ENCODE measurements at regions not wholly inside any gene's neighbourhood (a gene's known extent, or its start where the extent isn't known, plus 50 kb on each side); places are given as distances from the start of the nearest gene placed in this dataset.
"Not testable (repeated sequence)": the region's sequence is repeated elsewhere in the genome, so short reads cannot be mapped to it uniquely, and the experiment has no call there.

DNA sequence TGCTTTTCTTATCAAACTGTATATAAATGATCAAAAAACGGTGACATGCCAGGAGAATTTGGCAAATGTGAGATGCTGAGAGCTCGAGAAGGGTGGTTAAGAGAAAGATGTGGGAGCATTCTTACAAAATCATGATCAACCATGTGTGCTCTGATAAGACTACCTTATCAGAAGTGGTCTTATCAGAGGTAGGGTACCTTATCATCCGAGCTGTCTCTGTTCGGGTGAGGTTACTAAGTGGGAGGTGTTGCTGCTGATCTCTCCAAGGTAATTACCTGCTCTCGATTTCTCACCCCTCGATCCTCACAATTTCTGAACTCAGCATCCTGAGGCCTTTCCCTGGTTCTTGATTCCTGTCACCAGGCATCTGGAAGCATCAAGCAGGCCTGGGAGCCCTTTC is 813.0 kb upstream of the ID2 start:
- no peak for DNase-seq (ENCODE audit: low read depth)
- no peak overlapping the region for H3K4me3 ChIP-seq (ENCODE audit: low read depth, low read length)
- TF ChIP-seq MAX (IDR thresholded peaks at IDR 0.05; ENCODE audit: low read depth, low read length): no peak
- TF ChIP-seq, protein P1, sequence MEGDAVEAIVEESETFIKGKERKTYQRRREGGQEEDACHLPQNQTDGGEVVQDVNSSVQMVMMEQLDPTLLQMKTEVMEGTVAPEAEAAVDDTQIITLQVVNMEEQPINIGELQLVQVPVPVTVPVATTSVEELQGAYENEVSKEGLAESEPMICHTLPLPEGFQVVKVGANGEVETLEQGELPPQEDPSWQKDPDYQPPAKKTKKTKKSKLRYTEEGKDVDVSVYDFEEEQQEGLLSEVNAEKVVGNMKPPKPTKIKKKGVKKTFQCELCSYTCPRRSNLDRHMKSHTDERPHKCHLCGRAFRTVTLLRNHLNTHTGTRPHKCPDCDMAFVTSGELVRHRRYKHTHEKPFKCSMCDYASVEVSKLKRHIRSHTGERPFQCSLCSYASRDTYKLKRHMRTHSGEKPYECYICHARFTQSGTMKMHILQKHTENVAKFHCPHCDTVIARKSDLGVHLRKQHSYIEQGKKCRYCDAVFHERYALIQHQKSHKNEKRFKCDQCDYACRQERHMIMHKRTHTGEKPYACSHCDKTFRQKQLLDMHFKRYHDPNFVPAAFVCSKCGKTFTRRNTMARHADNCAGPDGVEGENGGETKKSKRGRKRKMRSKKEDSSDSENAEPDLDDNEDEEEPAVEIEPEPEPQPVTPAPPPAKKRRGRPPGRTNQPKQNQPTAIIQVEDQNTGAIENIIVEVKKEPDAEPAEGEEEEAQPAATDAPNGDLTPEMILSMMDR (IDR thresholded peaks at IDR 0.05; ENCODE audit: low read depth, low read length): no peak

GRCh38 chr2:7876445-7876844 is 805.4 kb upstream of the ID2 start:
- not testable (repeated sequence) for DNase-seq (ENCODE audit: low read depth); H3K4me3 ChIP-seq (ENCODE audit: low read depth, low read length)

DNA sequence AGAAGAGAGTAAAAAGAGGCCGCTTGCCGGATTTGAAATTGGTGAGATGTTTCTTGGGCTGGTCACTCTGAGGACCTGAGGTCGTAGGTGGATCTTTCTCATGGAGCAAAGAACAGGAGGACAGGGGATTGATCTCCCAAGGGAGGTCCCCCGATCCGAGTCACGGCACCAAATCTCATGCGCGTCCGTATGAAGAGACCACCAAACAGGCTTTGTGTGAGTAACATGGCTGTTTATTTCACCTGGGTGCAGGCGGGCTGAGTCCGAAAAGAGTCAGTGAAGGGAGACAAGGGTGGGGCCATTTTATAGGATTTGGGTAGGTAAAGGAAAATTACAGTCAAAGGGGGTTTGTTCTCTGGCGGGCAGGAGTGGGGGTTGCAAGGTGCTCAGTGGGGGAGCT is 803.6 kb upstream of the ID2 start:
- not testable (repeated sequence) for DNase-seq (ENCODE audit: low read depth); H3K4me3 ChIP-seq (ENCODE audit: low read depth, low read length)

- TF ChIP-seq MYC (IDR thresholded peaks at IDR 0.05; ENCODE audit: low read depth, low read length) (no peak), MAX (IDR thresholded peaks at IDR 0.05; ENCODE audit: low read depth, low read length) (no peak), POLR2A (IDR thresholded peaks at IDR 0.05; ENCODE audit: extremely low read depth, insufficient read length) (no peak)
- TF ChIP-seq, protein P1 (IDR thresholded peaks at IDR 0.05; ENCODE audit: low read depth, low read length): no peak
- H3K4me3 ChIP-seq (ENCODE audit: low read depth, low read length): no peak overlapping the region
- no peak for DNase-seq (ENCODE audit: low read depth)
These were observed 802.9 kb upstream of the ID2 start for GRCh38 chr2:7878786-7879482.

DNA sequence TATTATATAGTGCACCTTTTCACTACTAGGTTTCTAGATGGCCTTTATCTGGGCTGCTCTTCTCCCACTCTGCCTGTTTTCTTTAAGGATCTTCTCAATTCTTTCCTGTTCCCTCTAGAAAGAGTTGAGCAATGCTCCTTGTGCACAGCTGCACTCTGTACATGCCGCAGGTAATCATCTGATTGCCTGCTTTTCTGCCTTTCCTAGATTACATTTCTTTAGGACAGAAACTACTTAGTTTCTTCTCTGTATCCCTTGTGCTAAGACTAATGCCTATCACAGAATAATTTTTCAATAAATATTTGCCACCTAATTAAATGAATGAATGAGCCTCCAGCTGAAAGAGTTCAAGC is 802.4 kb upstream of the ID2 start:
- TF ChIP-seq MAX (IDR thresholded peaks at IDR 0.05; ENCODE audit: low read depth, low read length): no peak
- no peak for TF ChIP-seq POLR2A (IDR thresholded peaks at IDR 0.05; ENCODE audit: extremely low read depth, insufficient read length)
- no peak for TF ChIP-seq MYC (IDR thresholded peaks at IDR 0.05; ENCODE audit: low read depth, low read length)
- TF ChIP-seq, protein P1 (IDR thresholded peaks at IDR 0.05; ENCODE audit: low read depth, low read length): no peak
- DNase-seq (ENCODE audit: low read depth): no peak
- no peak overlapping the region for H3K4me3 ChIP-seq (ENCODE audit: low read depth, low read length)

DNA sequence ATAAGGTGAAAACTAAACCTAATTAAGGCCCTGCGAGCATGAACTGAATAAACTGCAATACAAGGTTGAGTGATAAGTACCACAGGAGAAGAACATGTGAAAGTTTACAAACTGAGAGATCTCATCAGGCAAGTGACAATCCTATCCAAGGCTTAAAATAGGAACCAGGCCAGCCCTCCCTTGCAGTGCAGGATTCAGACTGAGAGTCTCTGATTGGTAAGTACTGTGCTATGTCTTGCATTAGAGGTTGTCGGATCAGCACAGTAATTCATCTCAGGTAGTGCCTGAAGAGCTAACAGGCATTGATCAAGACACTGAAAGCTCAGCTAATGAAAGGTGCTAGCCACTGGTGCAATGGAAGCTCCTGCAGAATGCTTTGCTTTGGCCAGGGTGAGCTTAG is 801.7 kb upstream of the ID2 start:
- DNase-seq (ENCODE audit: low read depth): no peak
- H3K4me3 ChIP-seq (ENCODE audit: low read depth, low read length): no peak overlapping the region
- TF ChIP-seq, protein P1 (IDR thresholded peaks at IDR 0.05; ENCODE audit: low read depth, low read length): no peak
- no peak for TF ChIP-seq MAX (IDR thresholded peaks at IDR 0.05; ENCODE audit: low read depth, low read length)
- TF ChIP-seq MYC (IDR thresholded peaks at IDR 0.05; ENCODE audit: low read depth, low read length): no peak
- no peak for TF ChIP-seq POLR2A (IDR thresholded peaks at IDR 0.05; ENCODE audit: extremely low read depth, insufficient read length)

- DNase-seq (ENCODE audit: low read depth): no peak
- no peak overlapping the region for H3K4me3 ChIP-seq (ENCODE audit: low read depth, low read length)
- TF ChIP-seq MAX (IDR thresholded peaks at IDR 0.05; ENCODE audit: low read depth, low read length): no peak
- TF ChIP-seq MYC (IDR thresholded peaks at IDR 0.05; ENCODE audit: low read depth, low read length): no peak
These were observed 801.3 kb upstream of the ID2 start for GRCh38 chr2:7880566-7880965.

Measured in NB4 (cell line).